Heart right ventricle (tissue), 16 donors: ENCODE measurements at regions not wholly inside any gene's neighbourhood (a gene's known extent, or its start where the extent isn't known, plus 50 kb on each side); places are given as distances from the start of the nearest gene placed in this dataset.
A peak's percentile ranks its signal among the peaks of the same experiment; 100 is the strongest.

Experiments
- ATAC-seq, 8 donors: fragments of 200-7000 bp; cut with Tn5 transposase; one replicate each; pipeline ENCODE4 v1.9.1; 2020; ENCODE audit warnings: mild to moderate bottlenecking in 8 of 8, moderate library complexity in 8 of 8, moderate number of reproducible peaks in 1 of 8
- DNase-seq, 2 donors: peaks; one replicate each; pipeline ENCODE4 v3.0.0-alpha.2; 2020
- H3K27ac ChIP-seq, 10 donors: fragments of 200-600 bp; sonication (generic) in 2 of 10; one replicate each; pipeline versions ENCODE4 v1.5.0 to v1.8.0; 2020 to 2022; ENCODE audit warnings: mild to moderate bottlenecking in 3 of 10
- H3K27me3 ChIP-seq, 7 donors: fragments of 200-600 bp; one replicate each; pipeline ENCODE4 v1.8.0; 2021 to 2022; ENCODE audit warnings: mild to moderate bottlenecking in 2 of 7
- H3K36me3 ChIP-seq, 9 donors: fragments of 200-600 bp; sonication (generic) in 1 of 9; one replicate each; pipeline versions ENCODE4 v1.5.0 to v1.8.0; 2020 to 2022; ENCODE audit warnings: mild to moderate bottlenecking in 2 of 9
- H3K4me1 ChIP-seq, 9 donors: fragments of 200-600 bp; sonication (generic) in 1 of 9; one replicate each; pipeline versions ENCODE4 v1.5.0 to v1.8.0; 2020 to 2022; ENCODE audit warnings: mild to moderate bottlenecking in 4 of 9
- H3K4me3 ChIP-seq, 10 donors: fragments of 200-600 bp; sonication (generic) in 2 of 10; one replicate each; pipeline versions ENCODE4 v1.5.0 to v1.8.0; 2020 to 2022; ENCODE audit warnings: mild to moderate bottlenecking in 7 of 10, moderate library complexity in 2 of 10
- H3K9me3 ChIP-seq, 11 donors: fragments of 200-600 bp in 10 of 11; sonication (generic) in 2 of 11; one replicate each; pipeline versions ENCODE4 v1.5.0 to v1.8.0; 2013 to 2022; ENCODE audit warnings: mild to moderate bottlenecking in 2 of 11, control low read depth in 1 of 11, moderate library complexity in 1 of 11
- CTCF ChIP-seq, 9 donors: fragments of 200-600 bp; sonication (generic) in 2 of 9; IDR thresholded peaks; one replicate each; pipeline versions ENCODE4 v1.5.0 to v1.8.0; 2021 to 2022; ENCODE audit warnings: antibody characterized with exemption in 9 of 9, mild to moderate bottlenecking in 5 of 9, moderate library complexity in 1 of 9
- WGBS, 2 donors: extraction: QIAGEN DNeasy Blood & Tissue Kit; methylation state at CpG; one replicate each; pipeline ENCODE4 v1.1.7; 2013; ENCODE audit warnings: inconsistent platforms in 1 of 2; 5-methylcytosine and 5-hydroxymethylcytosine counted together
- intact Hi-C, 10 donors: fragments of 100-400 bp; cut with DNase I; formaldehyde crosslinking; loops; one replicate each; pipeline versions ENCODE4 v1.11.1 to v1.14.2; 2022
- donor health status: Arrhythmogenic right ventricular cardiomyopathy.
- donor health status: ischemic (EF 13 %, LVEDD 7.1; RV severe dilation, severe dysfunction).
- donor health status: healthy with polysubstance abuse.
- donor health status: DM: no; HTN: yes; CAD: no.
- donor health status: DM: no; HTN: no; CAD: no.
- donor health status: ischemic (EF 25% LVEDD 6.9; RV normal size, moderate dysfunction).
- donor health status: ischemic (EF 25% LVEDD 5.7; RV mildly dilated, moderate dysfunction).
- donor health status: healthy.
- donor health status: DM: yes; HTN: yes; CAD: no.
- donor health status: Ischemic cardiomyopathy.
- donor health status: ischemic (EF 35%, LVEDD 5.7; RV mildly dilated, moderate dysfunction).
- donor health status: nonischemic (EF 11% LVEDD 7.7; RV severe dilation, severe dysfunction).
- donor health status: DM: yes; HTN: yes; CAD: no.
- donor health status: PGD.
- donor health status: ischemic (EF 29% LVEDD 5.4; RV normal size, mild dysfunction).
- donor health status: nonischemic (EF 23%, LVEDD 6.1; RV moderate dilation, normal function).

- Histone ChIP-seq H3K27me3 (no peaks in the 10 kb centered on the region), H3K36me3 (no peaks in the 10 kb centered on the region), H3K27ac (no peak overlapping the region), H3K4me3 (no peak overlapping the region), H3K4me1 (no peaks in the 10 kb centered on the region), H3K9me3 (peaks cover 0 to 6% (median 0%) of the 10 kb centered on the region in 11 donors)
- intact Hi-C loops = no loop called here
- TF ChIP-seq CTCF (IDR thresholded peaks at IDR 0.05) = no peak
- ATAC-seq = no peak
- 46 to 48% methylated on average over 2 of the region's 2 CpGs for WGBS, 2 donors
- no peak for DNase-seq
These were observed 435.5 kb downstream of the GABRG1 start for GRCh38 chr4:45688341-45688740.

- no peak for ATAC-seq
- no peak overlapping the region for H3K27ac ChIP-seq
- H3K36me3 ChIP-seq = no peaks in the 10 kb centered on the region
- no peaks in the 10 kb centered on the region for H3K27me3 ChIP-seq
- intact Hi-C loops = no loop called here
- DNase-seq = no peak
- no peak overlapping the region for H3K4me3 ChIP-seq
- WGBS, 2 donors = 71 to 77% methylated on average over 2 of the region's 2 CpGs
- peaks cover 0 to 4% (median 0%) of the 10 kb centered on the region in 11 donors for H3K9me3 ChIP-seq
- no peaks in the 10 kb centered on the region for H3K4me1 ChIP-seq
- TF ChIP-seq CTCF (IDR thresholded peaks at IDR 0.05) = no peak
These were observed 444.4 kb downstream of the GABRG1 start for GRCh38 chr4:45679411-45679810.

DNA sequence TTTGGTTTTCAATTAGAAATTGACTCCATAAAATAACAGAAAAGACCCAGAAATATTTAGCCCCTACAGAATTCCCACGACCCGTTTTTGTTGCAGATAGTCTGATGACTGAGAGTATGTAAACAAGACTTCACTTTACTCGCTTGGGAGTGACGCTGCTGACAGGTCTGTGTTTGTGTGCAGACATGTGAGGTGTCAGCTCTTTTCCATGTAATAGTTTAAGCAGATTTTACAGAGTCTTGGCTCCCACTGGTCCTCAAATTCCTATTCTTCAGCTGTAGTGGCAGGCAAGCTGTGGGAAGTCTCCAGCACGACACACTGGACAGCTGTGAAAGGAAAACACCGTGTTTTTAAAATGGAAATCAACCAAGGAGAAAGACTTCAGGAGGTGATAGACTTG, 455.7 kb downstream of the GABRG1 start:
- ATAC-seq (no peak), DNase-seq (no peak)
- no peaks in the 10 kb centered on the region for H3K36me3 ChIP-seq
- peaks cover 0 to 13% (median 0%) of the 10 kb centered on the region in 9 donors for H3K4me1 ChIP-seq
- WGBS, 2 donors = 15 to 25% methylated on average over 6 of the region's 6 CpGs
- H3K27me3 ChIP-seq = no peaks in the 10 kb centered on the region
- no peaks in the 10 kb centered on the region for H3K9me3 ChIP-seq
- intact Hi-C loops = no loop called here
- H3K27ac ChIP-seq = no peak overlapping the region
- no peak overlapping the region for H3K4me3 ChIP-seq
- no peak for TF ChIP-seq CTCF (IDR thresholded peaks at IDR 0.05)

GRCh38 chr4:45663628-45664081, 460.2 kb downstream of the GABRG1 start:
- intact Hi-C loops = no loop called here
- DNase-seq (no peak), ATAC-seq (peak; percentile 34 to 90 (median 83))
- 60 to 71% methylated on average over 2 of the region's 2 CpGs for WGBS, 2 donors
- Histone ChIP-seq H3K4me1 (peaks cover 0 to 19% (median 4%) of the 10 kb centered on the region in 9 donors), H3K27me3 (no peaks in the 10 kb centered on the region), H3K36me3 (no peaks in the 10 kb centered on the region), H3K9me3 (no peaks in the 10 kb centered on the region), H3K4me3 (no peak overlapping the region), H3K27ac (peak overlapping the region in 5 of 10 donors; percentile 22 to 49 (median 29))
- no peak for TF ChIP-seq CTCF (IDR thresholded peaks at IDR 0.05)
